H9 (cell line): ENCODE measurements at regions not wholly inside any gene's neighbourhood (a gene's known extent, or its start where the extent isn't known, plus 50 kb on each side); places are given as distances from the start of the nearest gene placed in this dataset.

Experiments
- DNase-seq: peaks from one replicate; pipeline ENCODE4 v3.0.0-alpha.2; 2017
- H2AFZ ChIP-seq: one replicate; pipeline ENCODE4 v1.6.1; 2013; ENCODE audit warnings: mild to moderate bottlenecking, low read length, control low read depth, moderate library complexity
- H2AK5ac ChIP-seq: 2 replicates; pipeline ENCODE4 v1.6.1; 2013; ENCODE audit warnings: low read length, control low read depth, mixed read lengths; ENCODE audit not compliant: insufficient read length
- H2BK120ac ChIP-seq: one replicate; pipeline ENCODE4 v1.6.1; 2013; ENCODE audit warnings: low read depth, mild to moderate bottlenecking, low read length, control low read depth, inconsistent platforms; ENCODE audit not compliant: poor library complexity, severe bottlenecking
- H2BK12ac ChIP-seq: 2 replicates; pipeline ENCODE4 v1.6.1; 2013; ENCODE audit warnings: low read length, control low read depth, mixed read lengths, low read depth; ENCODE audit not compliant: insufficient read length
- H2BK15ac ChIP-seq: 2 replicates; pipeline ENCODE4 v1.6.1; 2013; ENCODE audit warnings: low read depth, low read length, control low read depth
- H2BK20ac ChIP-seq: one replicate; pipeline ENCODE4 v1.6.1; 2013; ENCODE audit warnings: low read depth, mild to moderate bottlenecking, low read length, control low read depth, inconsistent platforms; ENCODE audit not compliant: poor library complexity, severe bottlenecking
- H2BK5ac ChIP-seq: 2 replicates; pipeline ENCODE4 v1.6.1; 2013; ENCODE audit warnings: low read length, control low read depth, mixed read lengths; ENCODE audit not compliant: insufficient read length
- H3K14ac ChIP-seq: 2 replicates; pipeline ENCODE4 v1.6.1; 2013; ENCODE audit warnings: low read length, control low read depth; ENCODE audit not compliant: insufficient read depth
- H3K18ac ChIP-seq: 2 replicates; pipeline ENCODE4 v1.6.1; 2013; ENCODE audit warnings: low read depth, mild to moderate bottlenecking, mixed read lengths, low read length, control low read depth; ENCODE audit not compliant: insufficient read length
- H3K23ac ChIP-seq: 2 replicates; pipeline ENCODE4 v1.6.1; 2013; ENCODE audit warnings: low read length, control low read depth, mixed read lengths, low read depth; ENCODE audit not compliant: insufficient read length
- H3K23me2 ChIP-seq: 2 replicates; pipeline ENCODE4 v1.6.1; 2013; ENCODE audit warnings: low read depth, mild to moderate bottlenecking, mixed read lengths, low read length, control low read depth; ENCODE audit not compliant: insufficient read length, poor library complexity, severe bottlenecking
- H3K27ac ChIP-seq: 2 replicates; pipeline ENCODE4 v1.5.1; 2013; ENCODE audit warnings: low read length, control low read depth, mixed read lengths, low read depth; ENCODE audit not compliant: insufficient read length
- H3K27me3 ChIP-seq: 2 replicates; pipeline ENCODE4 v1.6.1; 2013; ENCODE audit warnings: low read length, control low read depth, inconsistent platforms; ENCODE audit not compliant: insufficient read depth
- H3K4ac ChIP-seq: 2 replicates; pipeline ENCODE4 v1.6.1; 2013; ENCODE audit warnings: low read depth, mild to moderate bottlenecking, control low read depth, inconsistent platforms, low read length, moderate library complexity
- H3K4me1 ChIP-seq: 2 replicates; pipeline ENCODE4 v1.6.1; 2013; ENCODE audit warnings: low read length, control low read depth, inconsistent platforms; ENCODE audit not compliant: insufficient read depth
- H3K4me2 ChIP-seq: 2 replicates; pipeline ENCODE4 v1.6.1; 2013; ENCODE audit warnings: low read length, control low read depth, mixed read lengths; ENCODE audit not compliant: insufficient read length, insufficient read depth
- H3K56ac ChIP-seq: 2 replicates; pipeline ENCODE4 v1.6.1; 2013; ENCODE audit warnings: low read depth, mild to moderate bottlenecking, mixed read lengths, low read length, control low read depth; ENCODE audit not compliant: insufficient read length
- H3K79me1 ChIP-seq: 2 replicates; pipeline ENCODE4 v1.6.1; 2013; ENCODE audit warnings: low read depth, mild to moderate bottlenecking, moderate library complexity, low read length, control low read depth, inconsistent platforms; ENCODE audit not compliant: insufficient read depth, poor library complexity, severe bottlenecking
- H3K79me2 ChIP-seq: 2 replicates; pipeline ENCODE4 v1.6.1; 2013; ENCODE audit warnings: low read length, control low read depth, inconsistent platforms; ENCODE audit not compliant: insufficient read depth
- H3K9ac ChIP-seq: 2 replicates; pipeline ENCODE4 v1.6.1; 2013; ENCODE audit warnings: low read length, control low read depth, mixed read lengths; ENCODE audit not compliant: insufficient read length; ENCODE audit errors: extremely low read depth
- H3K9me3 ChIP-seq: one replicate; pipeline ENCODE4 v1.6.1; 2013; ENCODE audit warnings: low read depth, low read length, inconsistent platforms; ENCODE audit not compliant: control insufficient read depth
- H3T11ph ChIP-seq: one replicate; pipeline ENCODE4 v1.6.1; 2013; ENCODE audit warnings: mild to moderate bottlenecking, low read length, control low read depth, inconsistent platforms
- H4K20me1 ChIP-seq: one replicate; pipeline ENCODE4 v1.6.1; 2013; ENCODE audit not compliant: control insufficient read depth, insufficient read length, insufficient read depth
- H4K5ac ChIP-seq: 2 replicates; pipeline ENCODE4 v1.6.1; 2013; ENCODE audit warnings: low read depth, mild to moderate bottlenecking, mixed read lengths, low read length, control low read depth; ENCODE audit not compliant: insufficient read length
- H4K8ac ChIP-seq: replicated peaks from 2 replicates; pipeline ENCODE4 v1.6.1; 2013; ENCODE audit warnings: low read length, control low read depth, mixed read lengths, low read depth; ENCODE audit not compliant: insufficient read length
- H4K91ac ChIP-seq: 2 replicates; pipeline ENCODE4 v1.6.1; 2013; ENCODE audit warnings: low read depth, mild to moderate bottlenecking, moderate library complexity, mixed read lengths, low read length, control low read depth; ENCODE audit not compliant: insufficient read length
- H3K27ac Mint-ChIP-seq, 3 experiments: 2 replicates in 2 of 3; 3 replicates in 1 of 3; pipeline ENCODE4 v1.8.0; 2020 to 2021; ENCODE audit warnings: mixed read lengths in 3 of 3, mild to moderate bottlenecking in 1 of 3, moderate library complexity in 1 of 3
- H3K27me3 Mint-ChIP-seq: 2 replicates; pipeline ENCODE4 v1.8.0; 2021; ENCODE audit warnings: low read depth, mild to moderate bottlenecking, moderate library complexity, mixed read lengths
- H3K36me3 Mint-ChIP-seq, 3 experiments: 2 replicates in 2 of 3; 3 replicates in 1 of 3; pipeline ENCODE4 v1.8.0; 2020 to 2021; ENCODE audit warnings: low read depth in 3 of 3, mixed read lengths in 3 of 3; ENCODE audit not compliant: insufficient read depth in 1 of 3
- H3K4me1 Mint-ChIP-seq, 2 experiments: 2 replicates each; pipeline ENCODE4 v1.8.0; 2020; ENCODE audit warnings: mixed read lengths in 2 of 2
- H3K4me3 Mint-ChIP-seq, 2 experiments: 2 replicates in 1 of 2; 3 replicates in 1 of 2; pipeline ENCODE4 v1.8.0; 2020 to 2021; ENCODE audit warnings: mild to moderate bottlenecking in 2 of 2, mixed read lengths in 2 of 2, moderate library complexity in 1 of 2
- H3K9me3 Mint-ChIP-seq, 2 experiments: 2 replicates in 1 of 2; 3 replicates in 1 of 2; pipeline ENCODE4 v1.8.0; 2020; ENCODE audit warnings: mild to moderate bottlenecking in 2 of 2, mixed read lengths in 2 of 2, moderate library complexity in 1 of 2
- CTCF ChIP-seq: fragments of 200-600 bp; sonication (generic); conservative IDR thresholded peaks from 3 replicates; pipeline ENCODE4 v1.8.0; 2021; ENCODE audit warnings: antibody characterized with exemption, mild to moderate bottlenecking
- WGBS: extraction: QIAGEN DNeasy Blood & Tissue Kit; methylation state at CpG from one replicate; pipeline ENCODE4 v1.1.7; 2013; ENCODE audit warnings: missing lambda C conversion rate, low lambda C conversion rate, mixed read lengths; ENCODE audit not compliant: insufficient read length; ENCODE audit errors: extremely low coverage; 5-methylcytosine and 5-hydroxymethylcytosine counted together

GRCh38 chr7:17632384-17632783 is 307.9 kb downstream of the SNX13 start:
- Histone ChIP-seq H3K23me2 (no peaks in the 10 kb centered on the region), H2AK5ac (no peak overlapping the region), H2BK120ac (no peak overlapping the region), H3K27me3 (no peaks in the 10 kb centered on the region), H3K4ac (no peak overlapping the region), H2BK15ac (no peak overlapping the region), H3T11ph (no peak overlapping the region), H3K79me2 (no peaks in the 10 kb centered on the region), H2BK5ac (no peak overlapping the region), H3K27ac (no peak overlapping the region), H2BK20ac (no peak overlapping the region), H4K20me1 (no peaks in the 10 kb centered on the region), H3K18ac (no peak overlapping the region), H3K14ac (no peak overlapping the region), H2BK12ac (no peak overlapping the region), H4K8ac (no peak overlapping the region), H3K9ac (no peak overlapping the region), H3K23ac (no peak overlapping the region), H3K4me1 (no peaks in the 10 kb centered on the region), H3K9me3 (no peaks in the 10 kb centered on the region), H4K91ac (no peak overlapping the region), H2AFZ (no peak overlapping the region), H3K79me1 (no peaks in the 10 kb centered on the region), H3K4me2 (no peak overlapping the region), H3K56ac (no peak overlapping the region), H4K5ac (no peak overlapping the region)
- WGBS, result no CpG with 5 or more reads among the region's 2 CpGs
- Mint-ChIP-seq H3K27me3 (no peaks in the 10 kb centered on the region), H3K36me3 (no peaks in the 10 kb centered on the region), H3K4me3 (no peak overlapping the region), H3K27ac (no peak overlapping the region), H3K9me3 (no peaks in the 10 kb centered on the region; a peak in 1 of 5 replicates), H3K4me1 (no peaks in the 10 kb centered on the region)
- no peak for DNase-seq
- no peak for TF ChIP-seq CTCF
